DMS153 (cell line): ENCODE measurements at regions not wholly inside any gene's neighbourhood (a gene's known extent, or its start where the extent isn't known, plus 50 kb on each side); places are given as distances from the start of the nearest gene placed in this dataset.

Experiments
- DNase-seq: peaks from one replicate; lab custom pipeline; 2025; lab: John Stamatoyannopoulos, UW

- no peak for DNase-seq
Measured at GRCh38 chr20:39302312-39302711, 340.2 kb downstream of the DHX35 start.

DNA sequence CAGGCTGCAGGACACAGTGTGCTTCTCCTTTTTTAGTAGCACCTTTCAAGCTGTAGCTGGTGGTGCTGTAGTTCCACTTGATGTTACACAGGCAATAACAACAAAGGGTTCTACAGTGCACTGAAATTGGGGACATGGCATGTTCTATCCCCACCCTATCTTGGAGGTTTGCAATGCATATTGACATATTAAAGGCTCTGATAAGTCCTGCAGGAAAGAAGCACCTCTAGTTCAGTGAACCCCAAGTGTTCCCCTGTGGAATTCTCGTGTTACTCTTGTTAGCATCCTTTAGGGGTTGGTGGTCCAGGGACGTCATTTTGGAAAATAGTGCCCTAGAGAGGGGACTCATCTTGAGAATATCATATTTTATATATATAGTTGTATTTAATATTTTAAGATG is 337.6 kb downstream of the DHX35 start:
- DNase-seq: no peak

GRCh38 chr20:39298571-39299506 is 336.7 kb downstream of the DHX35 start:
- DNase-seq: no peak

- DNase-seq: no peak
Measured at GRCh38 chr20:39298121-39298520, 336.0 kb downstream of the DHX35 start.

DNA sequence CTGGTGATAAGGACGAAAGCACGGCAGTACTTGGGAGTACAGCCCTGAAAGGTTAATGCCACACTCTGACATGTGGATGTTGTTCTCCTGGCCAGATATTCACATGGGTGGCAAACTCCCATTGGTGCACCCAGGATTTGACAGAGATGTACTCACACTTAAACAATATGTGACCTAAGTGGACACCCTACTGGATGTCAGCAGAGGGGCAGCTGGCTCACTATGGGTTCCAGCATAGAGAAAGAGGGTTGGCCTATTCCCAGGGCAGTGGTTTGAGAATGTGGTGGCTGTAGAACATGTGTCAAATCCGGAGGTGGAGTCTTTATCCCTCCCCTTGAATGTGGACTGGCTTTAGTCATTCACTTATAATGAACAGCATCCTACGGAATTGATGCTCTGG is 333.2 kb downstream of the DHX35 start:
- no peak for DNase-seq

GRCh38 chr20:39294137-39294725 is 332.1 kb downstream of the DHX35 start:
- no peak for DNase-seq

DNA sequence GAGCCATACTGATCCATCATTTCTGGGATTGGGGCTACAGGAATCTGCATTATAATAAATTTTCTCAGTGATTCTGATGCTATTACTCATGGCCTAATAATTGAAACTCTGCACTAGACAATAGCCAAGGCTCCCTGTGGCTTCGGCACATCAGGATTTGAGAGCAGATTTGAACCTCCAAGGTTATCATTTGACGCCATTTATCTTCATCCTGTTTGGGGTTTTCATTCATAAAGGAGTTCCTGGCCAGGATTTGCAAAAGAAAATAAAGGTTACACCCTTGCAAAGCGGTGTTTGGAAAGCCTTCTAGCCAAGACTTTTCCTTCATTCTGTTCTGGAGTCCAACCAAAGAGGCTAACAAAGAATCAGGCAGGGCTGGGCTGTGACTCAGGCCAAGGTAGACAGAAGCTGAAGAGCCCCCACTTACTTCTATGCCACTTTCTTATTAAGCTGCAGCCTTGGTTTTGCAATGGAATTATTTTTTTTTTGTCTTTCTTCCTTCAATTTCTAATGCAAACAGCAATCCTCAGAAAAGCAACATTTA is 330.1 kb downstream of the DHX35 start:
- no peak for DNase-seq

DNA sequence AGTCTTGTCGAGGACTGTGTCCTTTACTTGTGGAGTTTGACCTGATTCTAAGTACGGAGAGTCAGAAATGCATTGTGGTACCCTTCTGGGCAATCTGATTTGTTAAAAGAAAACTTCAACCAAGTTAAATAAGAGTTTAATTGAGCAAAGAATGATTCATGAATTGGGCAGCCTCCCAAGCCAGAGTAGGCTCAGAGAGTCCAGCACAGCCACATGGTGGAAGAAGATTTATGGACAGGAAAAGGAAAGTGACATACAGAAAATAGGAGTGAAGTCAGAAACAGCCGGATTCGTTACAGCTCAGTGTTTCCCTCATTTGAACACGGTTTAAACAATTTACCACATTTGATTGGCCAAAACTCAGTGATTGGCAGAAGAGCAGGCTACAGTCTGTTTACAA is 329.2 kb downstream of the DHX35 start:
- no peak for DNase-seq

DNA sequence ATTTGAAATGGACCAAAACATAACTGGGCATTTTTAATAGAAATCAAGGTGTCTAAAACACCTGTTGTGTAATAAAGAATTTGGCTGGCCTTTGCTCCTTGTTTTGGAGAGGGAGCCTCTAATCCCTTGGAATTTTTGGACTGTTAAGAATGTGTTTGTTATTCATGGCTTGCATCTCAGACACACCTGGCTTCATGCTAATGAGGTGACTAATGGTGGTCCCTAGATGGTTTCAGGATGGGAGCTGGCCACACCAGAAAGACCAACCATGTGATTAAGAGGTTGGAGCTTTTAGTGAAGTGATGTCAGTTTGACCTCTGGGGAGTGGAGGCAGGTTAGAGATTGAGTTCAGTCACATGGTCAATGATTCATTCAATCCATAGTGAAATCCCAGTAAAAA is 328.4 kb downstream of the DHX35 start:
- DNase-seq: no peak

DNA sequence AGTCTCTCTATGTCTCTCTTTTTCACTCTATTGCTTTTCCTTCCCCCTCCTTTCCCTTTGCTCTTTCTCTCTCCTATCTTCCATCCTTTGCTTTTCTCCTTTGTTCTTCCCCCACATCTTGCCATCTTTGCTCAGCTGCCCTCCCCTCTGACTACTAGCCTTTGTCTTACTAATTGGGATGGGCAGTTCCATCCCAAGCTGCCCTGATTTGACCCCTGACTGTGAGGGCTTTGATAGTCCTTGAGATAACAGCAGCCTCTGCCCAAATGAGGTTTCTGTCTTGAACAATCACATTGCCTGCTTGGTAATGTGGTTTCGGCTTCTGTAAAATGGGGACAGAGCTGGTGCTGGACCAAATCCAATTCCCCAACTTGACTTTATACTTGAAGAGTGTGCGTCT is 327.7 kb downstream of the DHX35 start:
- DNase-seq: no peak

- peak; percentile 7 for DNase-seq
Measured at GRCh38 chr20:39289316-39289715, 327.2 kb downstream of the DHX35 start.

- DNase-seq: no peak
Measured at GRCh38 chr20:39283464-39283863, 321.3 kb downstream of the DHX35 start.

GRCh38 chr20:39282619-39283092 is 320.5 kb downstream of the DHX35 start:
- no peak for DNase-seq

DNA sequence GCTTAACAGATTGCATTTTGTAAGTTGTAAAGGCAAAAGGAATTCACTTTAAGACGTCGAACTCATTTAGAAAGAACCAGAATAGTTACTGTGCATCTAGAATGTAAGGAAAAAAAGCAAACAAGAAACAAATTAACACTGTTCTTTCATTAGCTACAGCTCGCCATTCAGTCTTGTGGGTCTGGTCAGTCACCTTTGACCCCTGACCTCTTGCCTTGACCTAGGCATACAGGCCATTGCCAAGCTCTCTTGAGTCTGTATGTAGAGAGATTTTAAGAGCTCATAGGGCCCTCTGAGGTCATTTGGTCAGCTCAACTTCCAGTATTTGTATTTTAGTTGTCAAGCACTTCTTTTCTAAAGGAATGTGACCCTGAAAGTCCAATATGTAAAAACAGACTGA is 318.7 kb downstream of the DHX35 start:
- no peak for DNase-seq

DNA sequence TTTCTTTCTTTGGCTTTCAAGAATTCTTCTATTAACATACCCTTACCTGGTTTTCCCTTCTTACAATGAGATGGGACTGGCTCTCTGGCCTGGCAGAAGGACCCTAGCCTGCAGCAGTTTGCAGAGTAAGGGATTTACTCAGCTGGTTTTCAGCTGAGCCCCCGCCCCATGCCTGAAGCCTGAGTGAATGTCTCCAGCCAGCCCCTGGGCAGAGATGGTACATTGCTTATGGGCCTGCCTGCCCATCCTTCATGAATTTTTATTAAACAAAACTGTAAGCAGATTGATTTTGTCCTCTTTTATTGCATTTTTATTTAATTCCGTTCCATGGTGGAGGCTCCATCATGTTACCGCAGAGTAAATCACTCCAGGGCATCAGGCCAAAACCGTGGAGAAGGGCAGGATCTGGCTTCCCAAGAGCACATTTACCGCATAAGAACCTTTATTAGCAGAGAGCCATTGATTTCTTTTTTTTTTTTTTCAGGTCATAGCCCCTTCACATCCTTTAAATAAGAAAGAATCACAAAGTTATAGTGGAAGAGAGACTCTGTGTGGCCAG is 316.2 kb downstream of the DHX35 start:
- DNase-seq: no peak

DNA sequence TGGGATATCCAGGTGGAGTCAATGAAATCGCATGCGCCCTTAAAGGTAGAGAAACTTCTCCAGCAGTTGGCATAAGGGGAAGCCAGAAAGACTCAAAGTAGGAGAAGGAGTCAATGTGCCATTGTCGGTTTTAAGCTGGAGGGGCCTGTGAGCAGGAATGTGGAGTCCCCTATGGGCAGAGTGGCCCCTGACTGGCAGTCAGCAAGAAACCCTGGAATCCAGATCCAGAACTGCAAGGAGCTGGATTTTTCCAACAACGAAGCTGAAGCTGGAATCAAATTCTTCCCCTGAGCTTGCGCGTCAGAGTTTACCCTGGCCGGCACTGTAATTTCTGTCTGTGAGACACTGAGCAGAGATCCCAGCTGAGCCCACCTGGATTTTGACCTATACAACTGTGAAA is 315.0 kb downstream of the DHX35 start:
- DNase-seq: no peak

DNA sequence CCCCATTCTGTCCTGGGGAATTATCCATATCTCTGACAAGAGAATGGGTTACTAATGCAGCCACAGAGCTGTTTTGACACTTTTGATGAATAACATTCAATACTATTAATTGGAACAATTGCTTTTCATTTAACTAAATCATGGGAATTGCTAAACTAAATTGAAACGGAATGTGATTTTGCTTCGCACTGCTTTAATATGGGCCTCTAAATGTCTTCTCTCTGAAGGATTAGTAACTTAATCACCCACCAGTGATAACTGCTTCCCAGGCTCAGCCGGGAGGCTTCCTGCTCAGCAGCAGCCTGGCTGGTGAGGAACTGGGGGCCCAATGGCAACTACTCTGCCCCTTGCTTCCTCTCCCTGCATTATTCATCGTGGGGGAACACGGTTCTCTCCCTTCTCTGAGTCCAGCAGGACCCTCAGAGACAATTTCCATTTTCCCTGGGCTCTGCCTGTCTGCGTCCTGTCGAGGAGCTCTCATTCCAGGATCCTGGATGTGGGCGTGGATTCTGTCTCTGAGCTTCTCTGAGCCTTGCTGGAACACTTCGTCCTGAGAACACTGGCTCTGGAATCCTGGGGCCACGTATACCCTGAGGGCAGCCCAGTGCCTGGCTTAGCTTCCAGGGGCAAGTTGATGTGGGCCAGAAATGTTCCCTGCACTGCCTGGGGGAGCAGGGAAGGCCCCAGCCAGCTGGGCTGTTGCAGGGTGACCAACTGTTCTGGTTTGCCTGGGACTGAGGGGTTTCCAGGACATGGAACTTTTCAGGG is 308.9 kb downstream of the DHX35 start:
- no peak for DNase-seq

DNA sequence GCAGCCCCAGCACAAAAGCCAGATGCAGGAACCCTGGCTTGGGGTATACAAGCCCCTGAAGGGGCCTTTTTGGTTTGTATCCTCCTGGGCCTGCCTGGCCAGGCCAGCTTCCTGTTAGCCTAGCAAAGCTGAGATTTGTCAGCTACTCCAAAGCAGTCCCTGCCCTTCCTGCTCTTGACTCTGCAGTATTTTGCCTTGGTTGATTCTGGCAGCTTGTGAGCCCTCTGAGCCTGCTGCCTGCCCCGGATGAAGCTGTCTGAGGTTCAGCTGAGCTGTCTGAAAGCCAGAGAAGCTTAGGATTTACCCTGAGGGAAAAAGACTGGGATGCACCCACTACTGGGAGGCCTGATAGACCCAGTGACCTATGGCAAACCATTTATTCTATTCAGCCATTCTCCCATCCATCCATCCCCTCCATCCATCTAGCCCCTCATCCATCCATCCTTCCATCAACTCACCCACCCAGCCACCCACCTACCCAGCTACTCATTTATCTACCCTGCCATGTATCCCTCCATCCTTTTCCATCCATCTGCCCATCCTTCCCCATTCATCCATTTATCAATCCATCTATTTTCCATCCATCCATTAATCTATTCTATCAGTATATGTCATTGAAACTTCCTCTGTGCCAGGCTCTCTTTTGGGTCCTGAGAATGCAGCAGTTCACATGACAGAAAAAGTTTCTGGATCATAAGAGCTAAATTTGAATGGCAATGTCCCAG is 307.5 kb downstream of the DHX35 start:
- DNase-seq: no peak

DNA sequence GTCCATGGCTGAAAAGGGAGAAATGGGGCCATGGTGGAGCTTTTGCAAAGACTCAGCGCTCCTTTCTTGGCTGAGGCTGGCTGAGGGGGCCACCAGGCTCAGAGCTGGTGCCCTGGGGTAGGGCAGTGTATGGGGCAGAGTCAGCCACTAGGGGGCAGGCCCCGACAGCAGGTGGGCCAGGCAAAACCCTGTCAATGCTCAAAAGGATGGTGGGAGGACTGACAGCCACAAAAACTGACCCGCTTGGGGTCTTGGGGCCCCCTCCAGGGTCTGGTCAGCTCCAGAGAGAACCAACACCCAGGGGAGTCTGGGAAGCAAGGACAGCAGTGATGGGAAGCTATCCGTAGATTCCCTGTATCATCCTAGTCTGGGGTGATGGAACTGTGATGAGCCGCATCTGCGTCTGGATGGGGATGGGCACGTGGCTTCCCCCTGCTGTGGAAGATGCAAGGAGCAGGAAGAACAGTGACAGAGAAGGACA is 306.9 kb downstream of the DHX35 start:
- DNase-seq: no peak

GRCh38 chr20:39268491-39268951 is 306.4 kb downstream of the DHX35 start:
- no peak for DNase-seq

DNA sequence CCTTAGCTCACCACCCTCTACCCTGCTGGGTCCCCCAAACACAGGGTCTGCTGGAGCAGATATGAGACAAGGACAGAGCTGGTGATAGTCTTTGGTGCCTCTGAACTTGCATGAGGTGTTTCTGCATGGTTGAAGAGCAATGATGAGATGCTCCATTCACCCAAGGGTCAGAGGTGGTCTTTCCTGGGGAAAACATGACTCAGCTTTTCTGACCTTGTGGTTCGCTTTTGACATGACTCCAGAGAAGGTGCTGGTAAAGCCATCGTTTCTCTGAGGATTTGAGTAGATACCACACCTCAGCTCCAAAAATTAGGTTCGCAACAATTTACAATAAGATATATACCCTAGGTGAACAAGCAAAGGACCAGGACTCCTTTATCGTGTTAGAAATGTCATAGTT is 304.8 kb downstream of the DHX35 start:
- no peak for DNase-seq
